Left renal cortex interstitium (tissue), 4 donors: ENCODE measurements at regions not wholly inside any gene's neighbourhood (a gene's known extent, or its start where the extent isn't known, plus 50 kb on each side); places are given as distances from the start of the nearest gene placed in this dataset.

Experiments
- DNase-seq, 4 donors: peaks; one replicate each; pipeline ENCODE4 v3.0.0-alpha.2; 2013; ENCODE audit warnings: low read depth in 4 of 4, low spot score in 2 of 4, missing footprints in 1 of 4

- DNase-seq = no peak
These were observed 171.0 kb upstream of the CITED2 start for GRCh38 chr6:139545206-139546105.

GRCh38 chr6:139544701-139545057, 170.2 kb upstream of the CITED2 start:
- no peak for DNase-seq

DNA sequence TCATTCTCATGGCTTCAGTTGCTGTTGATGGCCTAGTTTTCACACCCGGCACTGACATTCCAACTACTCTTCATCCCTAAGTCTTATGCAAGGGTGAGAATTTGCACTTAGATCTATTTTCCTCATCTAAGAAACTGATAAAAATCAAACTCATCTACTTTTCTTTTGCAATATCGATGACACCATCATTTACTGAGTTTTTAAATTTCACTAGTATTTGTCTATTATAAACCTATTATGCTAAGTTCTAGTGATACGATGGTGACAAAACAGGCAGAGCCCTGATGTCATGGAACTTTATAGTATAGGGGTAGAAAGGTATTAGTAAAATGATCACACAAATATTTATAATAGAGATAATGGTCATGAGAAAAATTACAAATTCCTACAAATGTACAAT, 167.9 kb upstream of the CITED2 start:
- DNase-seq = no peak

DNA sequence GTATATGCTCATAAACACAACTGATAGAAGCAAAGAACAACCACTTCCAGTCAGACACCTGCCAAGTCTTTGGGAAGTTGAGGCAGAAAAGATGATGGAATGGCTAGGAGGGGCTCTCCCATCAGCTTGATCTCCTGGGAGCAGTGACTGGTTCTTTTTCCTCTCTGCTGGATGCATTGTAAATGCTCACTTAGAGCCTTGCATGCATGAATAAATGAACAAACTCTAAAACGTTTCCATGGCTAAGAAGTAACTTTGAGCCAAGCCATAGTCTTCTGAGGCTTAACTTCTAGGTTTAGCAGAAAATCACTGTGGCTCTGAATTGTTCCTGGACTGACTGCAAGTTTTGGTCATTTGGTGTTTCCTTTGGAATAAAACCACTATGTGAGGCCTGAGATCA, 166.4 kb upstream of the CITED2 start:
- DNase-seq = no peak

DNA sequence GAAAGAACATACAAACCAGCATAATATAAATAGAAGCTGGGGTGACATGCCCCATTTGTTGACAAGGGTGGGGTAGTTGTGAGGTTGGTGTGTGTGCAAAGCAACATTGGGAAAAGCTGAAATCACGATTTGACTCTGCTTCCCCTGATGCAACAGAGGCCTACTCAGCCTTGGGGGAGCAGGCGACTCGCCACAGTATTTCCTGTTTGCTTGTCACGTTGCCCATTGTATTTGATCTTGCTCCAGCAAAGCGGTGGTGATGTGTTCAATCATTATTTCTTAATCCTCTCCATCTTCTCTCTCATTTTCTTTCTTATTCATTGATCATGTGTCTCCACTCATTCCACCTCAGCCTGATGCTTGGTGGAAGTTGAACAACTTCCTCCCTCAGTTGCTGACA, 165.8 kb upstream of the CITED2 start:
- no peak for DNase-seq

DNA sequence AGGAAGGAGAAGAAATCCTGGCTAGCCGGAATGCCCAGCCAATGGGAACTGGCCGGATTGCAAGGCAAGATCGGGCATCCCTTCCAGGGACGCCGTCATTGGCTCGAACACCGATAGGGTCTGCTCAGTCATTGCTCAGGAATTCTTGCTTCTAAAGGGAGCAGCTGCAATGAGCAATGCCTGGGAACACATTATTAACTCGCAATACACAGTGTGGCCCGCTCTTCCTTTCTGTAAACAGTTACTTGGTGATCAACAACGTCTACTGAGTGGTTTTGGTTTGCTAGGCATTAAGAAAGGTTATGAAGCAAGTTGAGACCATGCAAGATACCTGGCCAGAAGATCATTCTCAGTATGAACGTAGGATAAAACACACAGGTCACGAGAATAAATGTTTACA, 165.4 kb upstream of the CITED2 start:
- no peak for DNase-seq

- DNase-seq = no peak
These were observed 163.9 kb upstream of the CITED2 start for GRCh38 chr6:139538366-139538765.

GRCh38 chr6:139536751-139537617, 162.5 kb upstream of the CITED2 start:
- DNase-seq = no peak

- DNase-seq = no peak
These were observed 160.1 kb upstream of the CITED2 start for GRCh38 chr6:139534472-139535115.

DNA sequence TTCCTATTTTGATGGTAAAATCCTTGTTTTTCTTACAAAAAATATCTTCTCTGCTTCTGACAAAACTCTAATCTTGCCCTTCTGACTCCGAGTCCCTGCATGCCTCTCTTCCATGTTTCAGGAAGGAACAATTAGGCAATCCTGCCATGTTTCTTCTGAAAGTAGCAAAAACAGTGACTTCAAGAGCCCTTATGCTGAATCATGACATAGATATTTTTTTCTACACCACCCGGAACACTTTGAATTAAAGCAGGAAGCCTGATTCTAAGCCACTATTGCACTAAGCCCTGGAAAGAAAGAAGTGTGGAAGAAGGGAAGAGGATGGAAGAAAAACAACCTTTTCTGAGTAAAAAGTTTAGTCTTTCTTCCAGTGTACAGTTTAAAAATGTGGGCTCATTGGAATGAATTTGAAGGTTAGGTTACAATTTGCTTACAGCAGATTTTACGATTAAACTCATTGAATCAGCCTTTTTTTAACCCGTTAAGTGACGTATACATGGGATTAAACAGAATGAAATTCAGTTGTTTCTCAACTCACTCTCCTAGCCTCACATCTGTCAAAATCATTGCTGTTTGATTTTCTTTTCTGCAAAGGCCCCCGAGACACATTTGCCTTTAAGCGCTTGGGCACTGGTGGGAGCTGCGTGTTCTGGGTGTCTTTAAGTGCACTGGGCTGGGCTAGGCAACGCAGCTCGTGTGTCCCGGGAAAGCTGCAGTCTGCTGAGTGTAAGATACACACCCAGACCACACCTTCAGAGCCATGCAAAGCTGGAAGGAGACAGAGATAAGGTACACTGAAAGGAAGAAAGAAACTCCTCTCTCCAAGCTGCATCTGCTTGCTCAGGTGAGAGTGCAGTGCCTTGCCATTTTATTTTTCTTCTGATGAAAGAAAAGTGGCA, 159.4 kb upstream of the CITED2 start:
- DNase-seq = no peak

GRCh38 chr6:139533171-139533570, 158.7 kb upstream of the CITED2 start:
- DNase-seq = no peak

DNA sequence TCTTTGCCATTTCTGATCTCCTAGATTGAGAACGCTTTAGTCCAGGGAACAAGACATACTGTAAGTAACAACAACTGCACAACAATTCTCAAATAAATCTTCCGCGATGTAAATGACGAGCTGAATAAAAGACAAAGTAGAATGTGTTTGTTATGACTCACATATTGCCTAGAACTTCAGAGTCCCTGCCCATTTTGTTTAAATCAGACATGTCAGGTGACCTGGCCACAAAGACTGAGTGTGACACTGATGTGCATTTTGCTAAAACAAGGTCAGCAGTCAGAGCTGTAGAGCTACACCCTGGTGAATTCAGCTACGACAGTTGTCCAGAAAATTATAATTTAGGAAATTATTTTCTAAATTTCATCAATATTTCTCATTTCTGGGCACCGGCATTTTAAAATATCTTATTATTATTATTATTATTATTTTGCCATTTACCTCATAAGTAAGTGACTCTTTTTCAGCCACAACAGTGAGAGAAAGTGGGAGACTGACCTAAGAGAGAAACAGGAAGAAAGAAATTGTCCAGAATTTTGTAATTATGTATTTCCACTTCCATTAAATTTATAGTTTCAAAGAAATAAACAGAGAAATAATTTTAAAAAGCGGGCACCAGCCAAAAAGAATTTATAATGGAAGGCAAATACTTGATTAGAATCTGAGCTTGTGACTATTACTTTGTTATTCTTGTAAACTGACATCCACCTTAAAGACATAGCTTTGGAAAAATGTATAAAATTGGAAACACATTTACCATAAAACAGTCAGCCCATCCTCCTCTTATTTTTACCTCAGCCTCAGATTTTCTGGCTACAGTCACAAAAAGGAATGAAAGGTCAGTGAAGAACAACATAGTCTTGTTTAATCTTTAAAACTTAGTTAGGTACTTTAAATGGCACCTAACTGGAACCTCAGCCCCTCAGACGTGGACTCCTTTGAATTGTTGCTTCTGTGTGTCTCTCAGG, 157.0 kb upstream of the CITED2 start:
- DNase-seq = no peak

DNA sequence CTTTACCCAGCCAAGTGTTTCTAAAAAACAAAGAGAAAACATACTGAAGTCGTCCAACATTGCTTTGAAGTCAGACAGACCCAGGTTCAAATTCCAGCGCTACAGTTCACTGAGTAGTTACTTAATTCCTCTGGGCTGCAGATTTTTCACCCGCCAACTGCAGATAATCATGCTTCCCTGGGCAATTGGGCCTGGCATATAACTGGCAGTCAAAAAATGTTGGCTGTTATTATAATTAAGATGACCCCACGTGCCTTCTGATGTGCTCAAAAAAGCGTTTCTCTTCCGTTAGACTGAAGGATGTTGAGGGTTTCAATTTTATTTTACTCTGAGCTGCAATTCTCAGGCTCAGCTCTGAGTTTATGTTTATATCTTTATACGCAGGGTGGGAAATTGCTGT, 156.1 kb upstream of the CITED2 start:
- DNase-seq = no peak

- DNase-seq = no peak
These were observed 155.0 kb upstream of the CITED2 start for GRCh38 chr6:139529420-139529819.

- no peak for DNase-seq
These were observed 154.0 kb upstream of the CITED2 start for GRCh38 chr6:139528471-139528870.

GRCh38 chr6:139525415-139525814, 151.0 kb upstream of the CITED2 start:
- no peak for DNase-seq

- no peak for DNase-seq
These were observed 149.5 kb upstream of the CITED2 start for GRCh38 chr6:139523986-139524385.

- no peak for DNase-seq
These were observed 148.2 kb upstream of the CITED2 start for GRCh38 chr6:139522511-139523220.

DNA sequence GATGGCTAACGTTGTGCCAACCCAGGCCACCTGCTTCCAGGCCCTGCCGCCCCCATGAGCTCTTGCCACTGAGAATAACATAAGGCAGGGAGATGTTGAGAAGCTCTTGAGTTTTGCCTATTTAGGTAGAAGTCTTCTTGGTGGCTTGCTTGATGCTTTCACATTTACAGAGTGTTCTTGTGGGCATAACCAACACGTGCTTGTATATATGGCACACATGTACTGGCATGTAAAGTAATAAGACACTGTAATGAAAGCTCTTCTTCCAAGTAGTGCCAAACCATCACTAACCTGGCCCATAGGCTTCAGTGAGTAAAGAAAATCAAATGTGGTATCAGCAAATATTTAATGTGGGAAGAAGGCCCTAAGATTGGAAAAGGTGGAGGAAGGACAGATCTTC, 146.9 kb upstream of the CITED2 start:
- no peak for DNase-seq
